HG03025 (cell line): ENCODE measurements at regions not wholly inside any gene's neighbourhood (a gene's known extent, or its start where the extent isn't known, plus 50 kb on each side); places are given as distances from the start of the nearest gene placed in this dataset.
"Not testable (repeated sequence)": the region's sequence is repeated elsewhere in the genome, so short reads cannot be mapped to it uniquely, and the experiment has no call there.

Experiments used
- ATAC-seq: cut with Tn5 transposase; IDR thresholded peaks from one replicate; pipeline ENCODE4 v1.9.1; 2021; ENCODE audit warnings: mild to moderate bottlenecking, moderate library complexity; ENCODE audit not compliant: unreplicated experiment, low FRiP score

DNA sequence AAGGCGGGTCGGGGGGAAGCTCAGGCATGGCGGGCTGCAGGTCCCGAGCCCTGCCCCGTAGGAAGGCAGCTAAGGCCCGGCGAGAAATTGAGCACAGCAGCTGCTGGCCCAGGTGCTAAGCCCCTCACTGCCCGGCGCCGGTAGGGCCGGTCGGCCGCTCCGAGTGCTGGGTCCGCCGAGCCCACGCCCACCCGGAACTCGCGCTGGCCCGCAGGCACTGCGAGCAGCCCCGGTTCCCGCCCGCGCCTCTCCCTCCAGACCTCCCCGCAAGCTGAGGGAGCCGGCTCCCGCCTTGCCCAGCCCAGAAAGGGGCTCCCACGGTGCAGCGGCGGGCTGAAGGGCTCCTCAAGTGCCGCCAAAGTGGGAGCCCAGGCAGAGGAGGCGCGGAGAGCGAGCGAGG is 209.9 kb downstream of the TRIB2 start:
- not testable (repeated sequence) for ATAC-seq

DNA sequence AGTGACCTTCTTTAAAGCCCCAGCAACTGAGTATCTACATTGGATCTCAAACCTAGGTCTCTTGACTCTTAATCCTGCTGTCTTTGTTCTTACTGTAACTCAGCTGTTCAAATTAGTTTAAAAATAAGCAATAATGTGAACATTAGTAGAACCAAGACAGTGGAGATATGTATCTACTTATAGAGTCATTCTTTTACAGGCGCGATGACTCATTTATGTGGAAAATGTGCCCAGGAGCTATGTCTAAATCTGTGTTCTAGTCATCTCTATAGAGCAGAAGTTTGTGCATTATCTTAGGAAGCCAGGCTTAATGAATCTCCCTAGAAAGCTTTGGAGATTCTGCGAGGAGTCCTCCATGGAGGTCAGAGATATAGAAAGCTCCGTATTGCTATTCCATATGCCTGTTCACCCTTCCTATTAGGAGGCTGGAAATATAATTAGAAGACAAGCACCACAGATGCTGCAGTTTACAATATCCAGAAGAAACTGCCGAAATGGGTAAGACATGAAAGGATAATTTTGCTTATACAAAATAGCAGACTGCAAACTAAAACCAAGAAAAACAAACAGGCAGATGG is 211.6 kb downstream of the TRIB2 start:
- ATAC-seq = no peak

GRCh38 chr2:12928775-12929401 is 212.2 kb downstream of the TRIB2 start:
- ATAC-seq = no peak

DNA sequence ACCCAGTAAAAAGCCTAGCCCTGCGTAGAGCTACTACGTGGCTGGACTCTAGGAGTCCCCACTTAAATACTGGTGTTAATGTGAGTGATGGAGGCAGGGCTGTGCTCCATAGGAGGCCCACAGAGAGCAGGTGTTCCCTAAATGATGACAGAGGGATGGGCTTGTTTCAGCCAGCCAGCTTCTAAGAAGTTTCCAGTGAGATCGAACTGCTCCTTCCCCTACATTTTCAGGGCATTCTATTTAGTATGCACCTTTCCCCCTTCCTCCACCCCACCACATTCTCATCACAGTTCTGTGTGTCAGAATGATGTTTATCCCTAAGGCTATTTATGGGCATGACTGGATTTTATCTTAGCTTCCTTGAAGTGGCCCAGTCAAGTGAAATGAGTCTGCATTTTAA is 213.0 kb downstream of the TRIB2 start:
- no peak for ATAC-seq

DNA sequence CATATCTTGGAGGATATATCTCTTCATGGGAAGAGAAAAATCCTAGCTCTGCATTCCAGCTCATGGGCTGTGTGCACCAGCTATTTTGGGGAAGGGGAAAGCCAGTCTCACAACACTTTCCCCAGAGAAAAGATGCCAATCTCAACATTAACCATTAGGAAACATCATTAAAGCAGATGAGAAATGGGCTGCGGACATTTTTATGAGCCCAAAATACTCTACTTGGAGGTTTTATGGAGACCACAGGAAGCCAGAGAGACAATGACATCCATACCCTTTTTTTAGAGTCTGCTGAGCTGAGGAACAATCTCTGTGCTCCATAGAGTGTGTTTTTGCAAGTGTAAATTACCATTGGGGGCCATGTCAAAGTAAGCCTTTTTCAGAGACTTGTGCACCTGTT is 213.7 kb downstream of the TRIB2 start:
- ATAC-seq = no peak

GRCh38 chr2:12931186-12931844 is 214.6 kb downstream of the TRIB2 start:
- no peak for ATAC-seq

DNA sequence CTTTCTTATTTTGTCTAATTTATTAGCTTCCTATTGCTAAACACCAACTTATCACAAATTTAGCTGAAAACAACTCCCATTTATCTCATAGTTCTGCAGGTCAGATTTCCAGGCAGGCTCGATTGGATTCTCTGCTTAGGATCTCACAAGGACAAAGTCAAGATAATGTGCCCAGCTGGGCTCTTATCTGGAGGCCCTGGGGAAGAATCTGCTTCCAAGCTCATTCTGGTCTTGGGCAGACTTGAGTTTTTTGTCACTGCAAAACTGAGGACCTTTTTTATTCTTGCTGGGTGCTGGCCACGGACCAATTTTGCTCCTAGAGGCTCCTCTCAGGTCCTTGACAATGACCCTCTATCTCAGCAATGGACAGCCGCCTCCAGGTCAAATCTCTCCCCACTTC is 215.5 kb downstream of the TRIB2 start:
- no peak for ATAC-seq

DNA sequence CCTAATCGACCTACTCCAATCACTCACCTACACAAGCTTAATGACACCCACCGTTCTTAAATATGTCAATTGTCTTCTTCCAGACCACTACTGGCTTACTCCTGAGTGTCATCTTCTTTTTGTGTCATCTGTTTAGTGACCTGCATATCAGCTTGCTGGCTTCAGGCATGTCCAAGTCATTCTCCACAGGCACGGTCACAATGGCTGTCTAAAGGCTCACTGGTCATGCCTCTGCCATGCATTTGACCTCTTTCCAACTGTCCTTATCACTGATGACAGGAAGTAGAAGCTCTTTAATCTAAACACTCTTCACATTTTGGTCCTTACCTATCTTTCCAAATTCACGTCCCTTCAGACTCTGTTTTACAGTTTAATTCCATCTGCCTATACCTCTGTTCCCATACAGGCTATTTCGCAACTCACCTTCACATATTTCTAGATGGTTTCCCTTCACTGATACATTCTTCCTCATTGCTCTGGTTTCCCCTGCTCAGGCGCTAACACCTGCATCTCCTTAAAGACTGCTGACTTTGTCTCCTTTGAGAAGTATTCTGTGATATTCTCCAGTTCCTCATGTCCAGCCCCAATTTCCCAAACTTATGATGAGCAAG is 217.5 kb downstream of the TRIB2 start:
- ATAC-seq = no peak

- ATAC-seq = no peak
These were observed 218.5 kb downstream of the TRIB2 start for GRCh38 chr2:12935222-12935621.

DNA sequence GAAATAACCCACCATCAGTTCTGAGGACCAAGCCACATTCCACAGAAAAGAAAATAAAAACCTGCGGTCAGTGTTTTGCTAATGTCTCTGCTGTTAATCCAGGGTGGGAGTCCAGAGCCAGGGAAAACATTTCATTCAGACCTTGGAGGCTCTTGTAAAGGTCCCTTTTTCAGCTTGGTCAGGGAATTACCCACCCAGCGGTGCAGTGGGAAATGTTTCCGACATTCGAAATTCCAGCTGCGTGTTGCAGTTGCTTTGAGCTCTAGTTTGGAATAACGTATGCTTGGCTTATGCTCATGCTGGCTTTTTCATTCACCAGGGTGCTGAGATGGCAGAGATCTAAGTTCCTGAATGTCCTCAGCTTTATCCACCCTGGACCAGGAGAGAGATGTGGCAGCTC is 219.1 kb downstream of the TRIB2 start:
- ATAC-seq = no peak

- ATAC-seq = no peak
These were observed 224.5 kb downstream of the TRIB2 start for GRCh38 chr2:12941203-12941602.

DNA sequence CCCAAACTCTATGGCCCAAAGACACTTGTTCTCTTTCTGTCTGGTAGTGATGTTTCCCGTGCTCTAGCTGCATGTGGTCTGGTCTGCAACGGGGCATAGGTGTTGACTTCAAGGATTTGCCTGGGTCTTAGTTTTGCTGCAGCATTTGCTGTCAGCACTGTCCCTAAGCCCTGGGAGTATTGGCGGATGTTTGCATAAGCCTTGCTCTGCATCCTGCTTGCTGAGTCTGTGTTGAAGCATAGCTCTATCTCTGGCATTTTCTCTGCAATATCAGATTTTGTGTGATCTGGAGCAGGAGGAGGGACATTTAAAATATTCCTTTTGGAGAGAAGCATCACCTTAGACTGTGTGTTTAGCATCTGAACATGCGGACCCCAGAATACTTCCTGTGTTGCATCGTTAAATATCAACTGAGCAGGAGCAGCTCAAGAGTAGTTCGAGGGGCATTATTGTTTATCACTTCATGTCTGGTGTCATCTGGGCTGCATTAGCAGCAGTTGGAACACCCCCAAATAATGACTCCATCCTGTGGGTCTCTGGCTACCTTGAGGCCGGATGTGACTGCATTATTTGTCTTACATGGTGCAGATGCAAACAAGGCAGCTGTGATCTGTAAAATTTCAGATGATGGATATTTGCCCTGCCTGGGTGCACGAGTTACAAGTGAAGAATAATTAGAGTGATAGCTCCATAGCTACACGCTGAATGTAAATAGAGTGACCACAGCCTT is 231.7 kb downstream of the TRIB2 start:
- no peak for ATAC-seq

DNA sequence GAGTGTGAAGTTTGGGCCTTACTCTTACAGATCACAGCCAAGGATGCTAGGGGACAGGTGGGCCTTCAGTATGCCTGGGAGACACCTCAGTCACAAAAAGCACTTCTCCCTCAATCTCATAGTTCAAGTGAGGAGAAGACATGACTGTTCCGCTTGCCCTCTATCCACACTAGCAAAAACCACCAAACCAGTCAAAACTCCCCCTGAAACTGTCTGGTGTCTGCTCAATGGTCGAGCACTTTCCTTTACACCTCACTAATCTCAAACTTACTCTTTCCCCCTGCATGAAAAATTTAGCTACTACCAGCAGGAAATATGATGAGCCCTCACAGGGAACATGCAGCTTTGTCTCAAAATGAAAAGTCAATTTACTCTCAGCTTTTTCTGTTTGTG is 232.2 kb downstream of the TRIB2 start:
- peak; percentile 72 for ATAC-seq

DNA sequence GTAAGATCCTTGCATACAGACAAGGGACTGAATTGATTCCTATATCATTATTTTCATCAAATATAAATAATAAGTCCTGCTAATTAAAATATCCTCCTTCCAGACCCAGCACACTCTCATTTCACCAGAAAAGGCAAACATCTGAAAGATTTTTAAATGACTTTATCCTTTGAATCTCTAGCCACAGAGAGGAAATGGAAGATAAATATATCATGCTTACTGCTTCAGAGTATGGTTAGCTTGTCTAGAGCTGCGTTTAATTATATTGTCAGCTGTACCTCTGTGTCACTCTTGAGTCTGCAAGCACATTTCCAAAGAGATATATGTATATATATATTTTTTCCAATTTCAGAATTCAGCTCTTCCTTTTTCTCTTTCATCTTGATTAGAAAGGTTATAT is 232.7 kb downstream of the TRIB2 start:
- no peak for ATAC-seq

DNA sequence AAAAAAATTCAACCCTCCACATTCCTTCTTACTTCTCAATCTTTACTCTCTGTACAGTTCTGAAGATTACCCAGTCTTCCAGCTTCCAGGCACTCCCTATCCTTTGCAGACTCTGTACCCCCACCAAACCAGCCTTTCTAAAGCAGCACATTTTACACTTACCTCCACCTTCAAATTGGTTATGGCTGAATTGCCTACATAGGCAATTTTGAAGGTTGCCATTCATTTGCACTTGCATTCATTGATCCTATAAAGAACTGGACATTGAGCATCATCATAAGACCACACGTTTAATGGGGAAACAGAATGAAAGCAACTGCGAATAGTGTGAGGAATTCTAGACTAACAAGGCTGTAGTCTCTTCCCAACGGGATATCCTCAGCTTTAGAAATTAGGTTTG is 233.4 kb downstream of the TRIB2 start:
- ATAC-seq = no peak

- ATAC-seq = no peak
These were observed 234.4 kb downstream of the TRIB2 start for GRCh38 chr2:12950957-12951656.

GRCh38 chr2:12951657-12951973 is 234.9 kb downstream of the TRIB2 start:
- no peak for ATAC-seq

- no peak for ATAC-seq
These were observed 236.9 kb downstream of the TRIB2 start for GRCh38 chr2:12953596-12953995.

GRCh38 chr2:12955864-12956263 is 239.1 kb downstream of the TRIB2 start:
- no peak for ATAC-seq

GRCh38 chr2:12957251-12957650 is 240.5 kb downstream of the TRIB2 start:
- ATAC-seq = no peak

- ATAC-seq = no peak
These were observed 243.2 kb downstream of the TRIB2 start for GRCh38 chr2:12959935-12960334.
